K562 (cell line): ENCODE measurements at regions not wholly inside any gene's neighbourhood (a gene's known extent, or its start where the extent isn't known, plus 50 kb on each side); places are given as distances from the start of the nearest gene placed in this dataset.

Experiments used
- ATAC-seq: fragments of 200-7000 bp; cut with Tn5 transposase; 3 replicates; pipeline ENCODE4 v1.9.1; 2020; ENCODE audit warnings: moderate library complexity
- BruUV-seq: library from RNA; stranded (reverse); fragments of 400-500 nt; replicated peaks from 2 replicates; lab custom pipeline; 2021; lab: Mats Ljungman, UMichigan
- CTCF ChIA-PET: fragments of 300-600 bp; formaldehyde crosslinking; extraction: SDS; loops from one replicate; lab custom pipeline; 2021; ENCODE audit warnings: low intra/inter-chr PET ratio; lab: Yijun Ruan, JAX
- POLR2A ChIA-PET: fragments of 300-600, 350-650 bp; sonication (Branson Sonifier 250); formaldehyde crosslinking; extraction: SDS; loops from one replicate; lab custom pipeline; 2021; ENCODE audit warnings: antibody characterized with exemption, inconsistent platforms; lab: Yijun Ruan, JAX
- DNase-seq, 4 experiments: peaks; one replicate each; pipeline versions ENCODE4 v3.0.0 to v3.0.0-alpha.2; 2011 to 2018; ENCODE audit warnings: low spot score in 3 of 4, mixed read lengths in 3 of 4; ENCODE audit errors: extremely low read depth in 1 of 4
- FAIRE-seq: peaks from 2 replicates; lab custom pipeline; 2011; peaks lifted over from hg19 to GRCh38; lab: Jason Lieb, UNC
- H2AFZ ChIP-seq: 2 replicates; pipeline ENCODE4 v1.6.0; 2011; ENCODE audit warnings: low read depth, low read length, control low read depth, inconsistent platforms
- H3K27ac ChIP-seq: fragments of 200-600 bp; 3 replicates; pipeline ENCODE4 v1.8.0; 2011; ENCODE audit warnings: low read depth, mild to moderate bottlenecking, control low read depth, inconsistent platforms, low read length, moderate library complexity, mixed read lengths; ENCODE audit errors: extremely low read depth
- H3K27me3 ChIP-seq, 2 experiments: fragments of 300-600 bp in 1 of 2; 2 replicates in 1 of 2; 3 replicates in 1 of 2; pipeline versions ENCODE4 v1.6.0 to v1.8.0; 2011; ENCODE audit warnings: inconsistent platforms in 2 of 2, low read length in 2 of 2, mild to moderate bottlenecking in 1 of 2, mixed read lengths in 1 of 2, moderate library complexity in 1 of 2; ENCODE audit not compliant: control insufficient read depth in 2 of 2, insufficient read depth in 2 of 2
- H3K36me3 ChIP-seq: fragments of 300-600 bp; 3 replicates; pipeline ENCODE4 v1.8.0; 2011; ENCODE audit warnings: mild to moderate bottlenecking, low read length, inconsistent platforms; ENCODE audit not compliant: control insufficient read depth, insufficient read depth
- H3K4me1 ChIP-seq, 2 experiments: fragments of 200-600 bp in 1 of 2; replicated peaks in 1 of 2; 2 replicates in 1 of 2; 3 replicates in 1 of 2; pipeline versions ENCODE4 v1.5.1 to v1.8.0; 2011; ENCODE audit warnings: inconsistent platforms in 2 of 2, low read length in 2 of 2, mild to moderate bottlenecking in 1 of 2, mixed read lengths in 1 of 2, moderate library complexity in 1 of 2; ENCODE audit not compliant: control insufficient read depth in 2 of 2, insufficient read depth in 2 of 2
- H3K4me2 ChIP-seq: 2 replicates; pipeline ENCODE4 v1.6.1; 2011; ENCODE audit warnings: low read length, control low read depth, inconsistent platforms, mixed read lengths; ENCODE audit not compliant: insufficient read depth
- H3K4me3 ChIP-seq: fragments of 200-600 bp; sonication (generic), shearing (Covaris generic); 2 replicates; pipeline ENCODE4 v1.5.1; 2016; ENCODE audit warnings: control low read depth, inconsistent platforms
- H3K79me2 ChIP-seq: fragments of 200-600 bp; 3 replicates; pipeline ENCODE4 v1.8.0; 2011; ENCODE audit warnings: low read length, inconsistent platforms; ENCODE audit not compliant: control insufficient read depth, insufficient read depth
- H3K9ac ChIP-seq, 2 experiments: 2 replicates each; pipeline versions ENCODE4 v1.6.0 to v1.6.1; 2011; ENCODE audit warnings: low read depth in 2 of 2, low read length in 2 of 2, control low read depth in 1 of 2, inconsistent platforms in 1 of 2, mild to moderate bottlenecking in 1 of 2, mixed read lengths in 1 of 2; ENCODE audit not compliant: insufficient read depth in 1 of 2
- H3K9me1 ChIP-seq: one replicate; pipeline ENCODE4 v1.6.0; 2011; ENCODE audit warnings: inconsistent platforms, mild to moderate bottlenecking, low read length, moderate library complexity; ENCODE audit not compliant: control insufficient read depth, insufficient read depth
- H3K9me3 ChIP-seq: replicated peaks from 2 replicates; pipeline ENCODE4 v1.5.1; 2011; ENCODE audit warnings: low read depth, low read length, inconsistent platforms; ENCODE audit not compliant: control insufficient read depth, insufficient read depth
- H4K20me1 ChIP-seq: replicated peaks from 2 replicates; pipeline ENCODE4 v1.6.1; 2011; ENCODE audit warnings: low read length, inconsistent platforms, mixed read lengths; ENCODE audit not compliant: control insufficient read depth, insufficient read depth
- BCL6 ChIP-seq: fragments of 250-450 bp; sonication (Bioruptor Pico); IDR thresholded peaks from 2 replicates; pipeline ENCODE4 v1.4.0; 2020
- BMI1 ChIP-seq: fragments of 150-350 bp; IDR thresholded peaks from 2 replicates; pipeline ENCODE4 v1.6.1; 2014; ENCODE audit warnings: low read length
- L3MBTL2 ChIP-seq: fragments of 450-650 bp; IDR thresholded peaks from 2 replicates; pipeline ENCODE4 v1.6.1; 2016; ENCODE audit warnings: mild to moderate bottlenecking, moderate library complexity
- SNRNP70 ChIP-seq: fragments of 200-400 bp; formaldehyde crosslinking; optimal IDR thresholded peaks from 2 replicates; pipeline ENCODE3; 2017; ENCODE audit warnings: low read depth, low read length
- ZNF263 ChIP-seq: sonication (generic); formaldehyde crosslinking; IDR thresholded peaks from 2 replicates; pipeline ENCODE4 v1.8.0; 2022; ENCODE audit warnings: mild to moderate bottlenecking, missing genetic modification reagents, borderline replicate concordance
- WGBS: fragments of 100-300 bp; shearing (Covaris generic); methylation state at CpG from one replicate; pipeline ENCODE4 v1.1.6; 2016; ENCODE audit warnings: low coverage, mixed read lengths; ENCODE audit not compliant: insufficient coverage; ENCODE audit errors: missing lambda C conversion rate; 5-methylcytosine and 5-hydroxymethylcytosine counted together
- in situ Hi-C: fragments of 300-500 bp; cut with MboI; formaldehyde crosslinking; loops from 4 replicates; pipeline ENCODE4 v1.15.0; 2018; ENCODE audit warnings: inconsistent platforms, mixed read lengths
- intact Hi-C: fragments of 100-400 bp; cut with micrococcal nuclease; formaldehyde crosslinking; loops from 2 replicates; pipeline ENCODE4 v1.14.2; 2022
- TF ChIP-seq, protein P1 (sequence below): fragments of 250-450 bp; sonication (Bioruptor Pico); IDR thresholded peaks from 2 replicates; pipeline ENCODE4 v1.6.1; 2021; ENCODE audit warnings: mild to moderate bottlenecking
- TF ChIP-seq, protein P2 (sequence below), 2 experiments: fragments of 450-650 bp in 1 of 2; sonication (generic) in 1 of 2; formaldehyde crosslinking in 1 of 2; IDR thresholded peaks; 2 replicates each; pipeline versions ENCODE4 v1.7.1 to v1.9.0; 2016 to 2022; ENCODE audit warnings: inconsistent platforms in 1 of 2, mild to moderate bottlenecking in 1 of 2, missing genetic modification reagents in 1 of 2
- TF ChIP-seq, protein P3 (sequence below): fragments of 450-650 bp; conservative IDR thresholded peaks from 2 replicates; pipeline ENCODE4 v1.6.1; 2016; ENCODE audit warnings: missing genetic modification characterization, low read depth, mild to moderate bottlenecking, missing compliant biosample characterization, moderate library complexity

DNA sequence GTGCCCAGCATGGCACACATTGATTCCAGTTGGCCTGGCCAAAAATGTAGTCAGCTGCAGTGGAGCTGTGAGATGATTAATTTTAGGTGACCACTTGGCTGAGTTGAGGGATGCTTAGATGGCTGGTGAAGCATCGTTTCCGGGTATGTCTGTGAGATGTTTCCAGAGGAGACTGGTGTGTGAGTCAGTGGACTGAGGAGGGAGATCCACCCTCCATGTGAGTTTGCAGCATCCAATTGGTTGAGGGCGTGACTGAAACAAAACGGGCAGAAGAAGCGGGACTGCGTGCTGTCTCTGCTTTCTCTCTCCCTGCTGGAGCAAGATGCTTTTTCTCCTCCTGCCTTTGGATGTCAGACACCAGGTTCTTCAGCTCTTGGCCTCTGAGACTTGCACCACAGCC lies 68.2 kb upstream of the DSCAM start:
- in situ Hi-C loops (no loop called here), intact Hi-C loops (no loop called here)
- ATAC-seq (no peak), FAIRE-seq (no peak), DNase-seq (no peak)
- H2AFZ ChIP-seq = no peak overlapping the region
- H3K4me2 ChIP-seq = no peak overlapping the region
- no peaks in the 10 kb centered on the region for H3K9me3 ChIP-seq
- no TSS peak for BruUV-seq
- ChIA-PET POLR2A (no interaction called here), CTCF (no interaction called here)
- no peak overlapping the region for H3K27ac ChIP-seq
- H3K4me1 ChIP-seq = no peaks in the 10 kb centered on the region
- no peaks in the 10 kb centered on the region for H3K27me3 ChIP-seq
- no peak overlapping the region for H3K9ac ChIP-seq
- no peak overlapping the region for H3K4me3 ChIP-seq
- no peaks in the 10 kb centered on the region for H3K9me1 ChIP-seq
- H3K79me2 ChIP-seq = no peaks in the 10 kb centered on the region
- no peaks in the 10 kb centered on the region for H4K20me1 ChIP-seq
- H3K36me3 ChIP-seq = no peaks in the 10 kb centered on the region
- 1% methylated on average over 6 of the region's 6 CpGs for WGBS
- no peak for TF ChIP-seq SNRNP70
- TF ChIP-seq, protein P1, sequence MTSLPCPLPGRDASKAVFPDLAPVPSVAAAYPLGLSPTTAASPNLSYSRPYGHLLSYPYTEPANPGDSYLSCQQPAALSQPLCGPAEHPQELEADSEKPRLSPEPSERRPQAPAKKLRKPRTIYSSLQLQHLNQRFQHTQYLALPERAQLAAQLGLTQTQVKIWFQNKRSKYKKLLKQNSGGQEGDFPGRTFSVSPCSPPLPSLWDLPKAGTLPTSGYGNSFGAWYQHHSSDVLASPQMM = no peak
- TF ChIP-seq, protein P2, sequence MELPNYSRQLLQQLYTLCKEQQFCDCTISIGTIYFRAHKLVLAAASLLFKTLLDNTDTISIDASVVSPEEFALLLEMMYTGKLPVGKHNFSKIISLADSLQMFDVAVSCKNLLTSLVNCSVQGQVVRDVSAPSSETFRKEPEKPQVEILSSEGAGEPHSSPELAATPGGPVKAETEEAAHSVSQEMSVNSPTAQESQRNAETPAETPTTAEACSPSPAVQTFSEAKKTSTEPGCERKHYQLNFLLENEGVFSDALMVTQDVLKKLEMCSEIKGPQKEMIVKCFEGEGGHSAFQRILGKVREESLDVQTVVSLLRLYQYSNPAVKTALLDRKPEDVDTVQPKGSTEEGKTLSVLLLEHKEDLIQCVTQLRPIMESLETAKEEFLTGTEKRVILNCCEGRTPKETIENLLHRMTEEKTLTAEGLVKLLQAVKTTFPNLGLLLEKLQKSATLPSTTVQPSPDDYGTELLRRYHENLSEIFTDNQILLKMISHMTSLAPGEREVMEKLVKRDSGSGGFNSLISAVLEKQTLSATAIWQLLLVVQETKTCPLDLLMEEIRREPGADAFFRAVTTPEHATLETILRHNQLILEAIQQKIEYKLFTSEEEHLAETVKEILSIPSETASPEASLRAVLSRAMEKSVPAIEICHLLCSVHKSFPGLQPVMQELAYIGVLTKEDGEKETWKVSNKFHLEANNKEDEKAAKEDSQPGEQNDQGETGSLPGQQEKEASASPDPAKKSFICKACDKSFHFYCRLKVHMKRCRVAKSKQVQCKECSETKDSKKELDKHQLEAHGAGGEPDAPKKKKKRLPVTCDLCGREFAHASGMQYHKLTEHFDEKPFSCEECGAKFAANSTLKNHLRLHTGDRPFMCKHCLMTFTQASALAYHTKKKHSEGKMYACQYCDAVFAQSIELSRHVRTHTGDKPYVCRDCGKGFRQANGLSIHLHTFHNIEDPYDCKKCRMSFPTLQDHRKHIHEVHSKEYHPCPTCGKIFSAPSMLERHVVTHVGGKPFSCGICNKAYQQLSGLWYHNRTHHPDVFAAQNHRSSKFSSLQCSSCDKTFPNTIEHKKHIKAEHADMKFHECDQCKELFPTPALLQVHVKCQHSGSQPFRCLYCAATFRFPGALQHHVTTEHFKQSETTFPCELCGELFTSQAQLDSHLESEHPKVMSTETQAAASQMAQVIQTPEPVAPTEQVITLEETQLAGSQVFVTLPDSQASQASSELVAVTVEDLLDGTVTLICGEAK (IDR thresholded peaks at IDR 0.05) = no peak
- TF ChIP-seq, protein P2 (CRISPR knock-in tag; IDR thresholded peaks at IDR 0.05) = no peak
- TF ChIP-seq BMI1 = no peak
- TF ChIP-seq ZNF263 (CRISPR knock-in tag) = no peak
- TF ChIP-seq, protein P3, sequence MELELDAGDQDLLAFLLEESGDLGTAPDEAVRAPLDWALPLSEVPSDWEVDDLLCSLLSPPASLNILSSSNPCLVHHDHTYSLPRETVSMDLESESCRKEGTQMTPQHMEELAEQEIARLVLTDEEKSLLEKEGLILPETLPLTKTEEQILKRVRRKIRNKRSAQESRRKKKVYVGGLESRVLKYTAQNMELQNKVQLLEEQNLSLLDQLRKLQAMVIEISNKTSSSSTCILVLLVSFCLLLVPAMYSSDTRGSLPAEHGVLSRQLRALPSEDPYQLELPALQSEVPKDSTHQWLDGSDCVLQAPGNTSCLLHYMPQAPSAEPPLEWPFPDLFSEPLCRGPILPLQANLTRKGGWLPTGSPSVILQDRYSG (tag) = no peak
- no peak for TF ChIP-seq BCL6
- TF ChIP-seq L3MBTL2 = no peak
